ENCODE measurements at regions not wholly inside any gene's neighbourhood (a gene's known extent, or its start where the extent isn't known, plus 50 kb on each side); places are given as distances from the start of the nearest gene placed in this dataset.

DNA sequence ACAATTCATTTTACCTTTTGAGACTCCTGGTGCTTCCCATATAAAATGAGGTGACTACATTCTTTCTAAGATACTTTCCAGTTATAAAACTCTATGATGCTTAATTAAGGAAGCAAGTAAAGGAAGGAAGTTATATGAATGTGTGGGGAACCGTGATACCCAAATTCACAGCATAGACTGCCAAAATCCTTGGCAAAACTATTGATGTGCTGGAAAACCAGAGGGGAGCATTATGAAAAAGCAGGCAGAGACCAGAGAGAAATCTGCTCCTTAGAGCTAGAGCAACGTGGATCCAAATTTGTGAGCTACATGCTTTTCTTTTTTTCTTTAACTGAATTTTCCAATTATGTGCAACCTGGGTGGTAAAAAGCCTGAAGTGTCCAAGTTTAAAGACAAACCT, 201.4 kb upstream of the USP25 start:
- TF ChIP-seq REST (IDR thresholded peaks at IDR 0.05; ENCODE audit: insufficient read depth in 1 of 2, low read depth in 2 of 2, low read length in 1 of 2) = no peak
- TF ChIP-seq CTCF (IDR thresholded peaks at IDR 0.05) = no peak
- no peak for TF ChIP-seq POLR2AphosphoS5 (IDR thresholded peaks at IDR 0.05; ENCODE audit: low read depth, low read length)

Data from Panc1 (cell line).